Gastrocnemius medialis (tissue), 4 donors: ENCODE measurements at regions not wholly inside any gene's neighbourhood (a gene's known extent, or its start where the extent isn't known, plus 50 kb on each side); places are given as distances from the start of the nearest gene placed in this dataset.
"Not testable (repeated sequence)": the region's sequence is repeated elsewhere in the genome, so short reads cannot be mapped to it uniquely, and the experiment has no call there.

ENCODE experiments used
- CTCF ChIP-seq, 5 experiments: fragments of 450-650 bp in 3 of 5; fragments of 200-600 bp in 2 of 5; sonication (generic) in 2 of 5; IDR thresholded peaks in 4 of 5; conservative IDR thresholded peaks in 1 of 5; 1 replicate in 4 of 5; 2 replicates in 1 of 5; pipeline ENCODE4 v1.5.1; 2016 to 2019; ENCODE audit warnings: antibody characterized with exemption in 5 of 5, mild to moderate bottlenecking in 3 of 5, moderate library complexity in 3 of 5
- POLR2A ChIP-seq, 2 donors: fragments of 450-650 bp; IDR thresholded peaks; one replicate each; pipeline ENCODE4 v1.6.1; 2017; ENCODE audit warnings: antibody characterized with exemption in 2 of 2, mild to moderate bottlenecking in 2 of 2, moderate library complexity in 2 of 2

- not testable (repeated sequence) for TF ChIP-seq CTCF (IDR thresholded peaks at IDR 0.05 in 4 of 5, conservative IDR thresholded peaks at IDR 0.05 in 1 of 5); POLR2A (IDR thresholded peaks at IDR 0.05)
Observed at GRCh38 chr13:50473050-50473449, 370.4 kb downstream of the DLEU7 start.
